ENCODE measurements at regions not wholly inside any gene's neighbourhood (a gene's known extent, or its start where the extent isn't known, plus 50 kb on each side); places are given as distances from the start of the nearest gene placed in this dataset.

DNA sequence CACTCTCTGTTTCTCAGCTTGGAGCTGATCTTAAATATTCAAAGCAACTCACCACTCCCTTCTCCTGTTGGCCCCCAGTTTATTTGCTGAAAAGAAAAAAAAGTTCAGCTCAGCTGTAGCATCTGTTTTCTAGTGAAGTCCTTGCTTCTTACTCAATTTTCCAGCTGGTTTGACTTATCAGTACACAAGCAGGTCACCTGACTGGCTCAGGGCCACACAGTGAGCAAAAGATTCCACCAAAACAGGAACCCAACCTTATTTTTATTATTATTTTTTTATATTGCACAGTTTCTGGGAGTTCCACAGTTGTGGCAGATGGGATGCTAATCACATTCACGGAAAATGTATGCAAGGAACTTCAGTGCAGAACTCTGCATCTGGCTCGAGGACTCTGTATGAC lies 390.7 kb upstream of the RGMA start:
- DNase-seq: no peak

More for the DNA sequence above, 390.7 kb upstream of the RGMA start:
- ChIA-PET POLR2A (ENCODE audit: unreplicated experiment) (no interaction called here), CTCF (no interaction called here)
- H3K4me3 ChIP-seq (ENCODE audit: insufficient read depth, low read depth, low read length): no peak overlapping the region
- no peak overlapping the region for H3K23ac ChIP-seq (ENCODE audit: low read depth, low read length)
- no peak overlapping the region for H3K18ac ChIP-seq (ENCODE audit: low read depth, low read length)
- no peak for TF ChIP-seq CHD1 (IDR thresholded peaks at IDR 0.05; ENCODE audit: low read depth, low read length)
- TF ChIP-seq FOS (IDR thresholded peaks at IDR 0.05; ENCODE audit: low read depth, low read length): no peak
- TF ChIP-seq, protein P1, sequence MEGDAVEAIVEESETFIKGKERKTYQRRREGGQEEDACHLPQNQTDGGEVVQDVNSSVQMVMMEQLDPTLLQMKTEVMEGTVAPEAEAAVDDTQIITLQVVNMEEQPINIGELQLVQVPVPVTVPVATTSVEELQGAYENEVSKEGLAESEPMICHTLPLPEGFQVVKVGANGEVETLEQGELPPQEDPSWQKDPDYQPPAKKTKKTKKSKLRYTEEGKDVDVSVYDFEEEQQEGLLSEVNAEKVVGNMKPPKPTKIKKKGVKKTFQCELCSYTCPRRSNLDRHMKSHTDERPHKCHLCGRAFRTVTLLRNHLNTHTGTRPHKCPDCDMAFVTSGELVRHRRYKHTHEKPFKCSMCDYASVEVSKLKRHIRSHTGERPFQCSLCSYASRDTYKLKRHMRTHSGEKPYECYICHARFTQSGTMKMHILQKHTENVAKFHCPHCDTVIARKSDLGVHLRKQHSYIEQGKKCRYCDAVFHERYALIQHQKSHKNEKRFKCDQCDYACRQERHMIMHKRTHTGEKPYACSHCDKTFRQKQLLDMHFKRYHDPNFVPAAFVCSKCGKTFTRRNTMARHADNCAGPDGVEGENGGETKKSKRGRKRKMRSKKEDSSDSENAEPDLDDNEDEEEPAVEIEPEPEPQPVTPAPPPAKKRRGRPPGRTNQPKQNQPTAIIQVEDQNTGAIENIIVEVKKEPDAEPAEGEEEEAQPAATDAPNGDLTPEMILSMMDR (conservative IDR thresholded peaks at IDR 0.05; ENCODE audit: low read depth, low read length): no peak
- TF ChIP-seq MAZ (IDR thresholded peaks at IDR 0.05; ENCODE audit: borderline replicate concordance, low read depth, low read length): no peak
- TF ChIP-seq RCOR1 (IDR thresholded peaks at IDR 0.05; ENCODE audit: insufficient replicate concordance, low read length): no peak
- no peak overlapping the region for H2AK5ac ChIP-seq (ENCODE audit: low read depth, low read length)
- H3K4me2 ChIP-seq (ENCODE audit: low read depth, low read length): no peak overlapping the region
- H2BK120ac ChIP-seq (ENCODE audit: low read depth, low read length): no peak overlapping the region
- intact Hi-C loops (cut with micrococcal nuclease) (no loop called here), dilution Hi-C loops (cut with HindIII; ENCODE audit: low sequenced_read_pairs, unreplicated experiment) (no loop called here), in situ Hi-C loops (cut with MboI; ENCODE audit: low sequenced_read_pairs) (no loop called here)
- WGBS, 2 experiments (ENCODE audit: extremely low coverage in 2 of 2, insufficient read length in 1 of 2): no CpG with 5 or more reads among the region's 2 CpGs
- no peaks in the 10 kb centered on the region for H3K4me1 ChIP-seq (ENCODE audit: control insufficient read depth, insufficient read depth, low read length)
- BruUV-seq (replicated peaks): no TSS peak
- H3K14ac ChIP-seq (replicated peaks; ENCODE audit: low read depth, low read length): no peak overlapping the region
- no peaks in the 10 kb centered on the region for H4K20me1 ChIP-seq (ENCODE audit: insufficient read depth, low read length)
- no peak overlapping the region for H2BK5ac ChIP-seq (ENCODE audit: low read depth, low read length, poor library complexity, severe bottlenecking)
- H3K9me1 ChIP-seq (ENCODE audit: insufficient read depth, low read length): no peaks in the 10 kb centered on the region
- H2BK20ac ChIP-seq (ENCODE audit: low read depth, low read length): no peak overlapping the region
- no peak overlapping the region for H4K8ac ChIP-seq (ENCODE audit: low read depth in 2 of 2, low read length in 2 of 2)
- no peak overlapping the region for H3K27ac ChIP-seq (ENCODE audit: insufficient read depth, low read length)
- no peak overlapping the region for H3K4ac ChIP-seq (ENCODE audit: low read depth, low read length)
- no peak for ATAC-seq (ENCODE audit: low read depth)
- H3K79me1 ChIP-seq (ENCODE audit: low read depth in 1 of 2, low read length in 2 of 2): no peaks in the 10 kb centered on the region
- no peak overlapping the region for H3K9ac ChIP-seq (ENCODE audit: low read depth, low read length)
- H3K36me3 ChIP-seq (ENCODE audit: control insufficient read depth, insufficient read depth, low read length): no peaks in the 10 kb centered on the region
- no peak overlapping the region for H4K91ac ChIP-seq (ENCODE audit: insufficient read depth, low read depth, low read length)
- H3K27me3 ChIP-seq (ENCODE audit: control insufficient read depth, insufficient read depth, low read length): no peaks in the 10 kb centered on the region
- no peak overlapping the region for H2BK15ac ChIP-seq (ENCODE audit: low read depth, low read length)
- H2AFZ ChIP-seq (replicated peaks; ENCODE audit: low read length, poor library complexity): no peak overlapping the region
- H3K56ac ChIP-seq (ENCODE audit: extremely low read depth, insufficient read depth, low read length): no peak overlapping the region
- peaks cover 30% of the 10 kb centered on the region for H3K9me3 ChIP-seq (ENCODE audit: control insufficient read depth, insufficient read depth, low read length)
- H4K5ac ChIP-seq (ENCODE audit: low read depth, low read length): no peak overlapping the region
- H2AK9ac ChIP-seq (replicated peaks; ENCODE audit: low read depth, low read length, poor library complexity): no peak overlapping the region
